ENCODE measurements at regions not wholly inside any gene's neighbourhood (a gene's known extent, or its start where the extent isn't known, plus 50 kb on each side); places are given as distances from the start of the nearest gene placed in this dataset.
"Not testable (repeated sequence)": the region's sequence is repeated elsewhere in the genome, so short reads cannot be mapped to it uniquely, and the experiment has no call there.

GRCh38 chr1:219863816-219864215 is 64.5 kb downstream of the SLC30A10 start:
- not testable (repeated sequence) for H3K27me3 ChIP-seq, H3K9ac ChIP-seq, H3K4me2 ChIP-seq, H4K20me1 ChIP-seq, H3K4me3 ChIP-seq, H3K27ac ChIP-seq, H3K9me3 ChIP-seq, H3K4me1 ChIP-seq, H3K36me3 ChIP-seq

DNA sequence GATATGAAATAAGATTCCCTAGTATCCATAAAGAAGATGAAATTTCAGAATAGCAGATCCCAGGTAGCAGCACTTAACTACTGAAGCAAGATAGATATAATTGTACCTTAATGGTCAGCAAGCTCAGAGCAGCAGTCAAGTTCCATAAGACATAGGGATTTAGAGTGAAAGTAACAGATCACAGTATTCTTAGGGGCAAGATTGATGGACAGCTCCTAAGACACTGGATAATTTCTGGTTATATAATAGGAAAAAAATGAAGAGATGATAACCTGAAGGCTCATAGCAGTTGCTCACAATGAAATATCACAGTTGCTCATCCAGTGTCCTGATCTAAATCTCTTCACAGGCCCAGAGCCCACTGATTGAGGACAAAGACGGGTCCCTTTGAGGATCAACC is 66.0 kb downstream of the SLC30A10 start:
- TF ChIP-seq Cebpa-rat (IDR thresholded peaks at IDR 0.05) = no peak
- Histone ChIP-seq H3K4me2 (no peak overlapping the region), H3K27ac (no peak overlapping the region), H3K36me3 (no peaks in the 10 kb centered on the region), H3K9me3 (no peaks in the 10 kb centered on the region), H3K4me1 (no peaks in the 10 kb centered on the region), H3K4me3 (no peak overlapping the region), H3K27me3 (no peaks in the 10 kb centered on the region), H3K9ac (no peak overlapping the region), H4K20me1 (no peaks in the 10 kb centered on the region)

DNA sequence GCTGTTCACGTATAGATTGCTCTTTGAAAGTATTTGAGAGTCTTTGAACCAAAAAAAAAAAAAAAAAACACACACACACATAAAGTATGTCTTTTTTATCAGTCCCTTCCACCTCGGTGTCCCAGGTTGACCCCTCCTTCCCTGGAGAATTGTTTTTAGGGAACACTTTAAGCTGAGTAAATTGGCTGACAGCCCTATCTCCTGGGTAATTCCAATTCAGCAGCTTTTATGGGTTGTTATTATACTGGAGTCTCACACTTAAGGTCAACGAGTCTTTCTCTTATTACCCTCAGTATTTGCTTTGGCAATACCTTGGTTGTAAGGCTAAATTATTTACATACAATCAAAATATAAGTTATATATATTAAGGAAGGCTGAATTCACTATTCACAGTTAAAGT is 69.4 kb downstream of the SLC30A10 start:
- Histone ChIP-seq H3K36me3 (no peaks in the 10 kb centered on the region), H3K4me3 (no peak overlapping the region), H4K20me1 (no peaks in the 10 kb centered on the region), H3K4me1 (no peaks in the 10 kb centered on the region), H3K4me2 (no peak overlapping the region), H3K9me3 (no peaks in the 10 kb centered on the region), H3K27ac (no peak overlapping the region), H3K27me3 (no peaks in the 10 kb centered on the region), H3K9ac (no peak overlapping the region)
- no peak for TF ChIP-seq Cebpa-rat (IDR thresholded peaks at IDR 0.05)

DNA sequence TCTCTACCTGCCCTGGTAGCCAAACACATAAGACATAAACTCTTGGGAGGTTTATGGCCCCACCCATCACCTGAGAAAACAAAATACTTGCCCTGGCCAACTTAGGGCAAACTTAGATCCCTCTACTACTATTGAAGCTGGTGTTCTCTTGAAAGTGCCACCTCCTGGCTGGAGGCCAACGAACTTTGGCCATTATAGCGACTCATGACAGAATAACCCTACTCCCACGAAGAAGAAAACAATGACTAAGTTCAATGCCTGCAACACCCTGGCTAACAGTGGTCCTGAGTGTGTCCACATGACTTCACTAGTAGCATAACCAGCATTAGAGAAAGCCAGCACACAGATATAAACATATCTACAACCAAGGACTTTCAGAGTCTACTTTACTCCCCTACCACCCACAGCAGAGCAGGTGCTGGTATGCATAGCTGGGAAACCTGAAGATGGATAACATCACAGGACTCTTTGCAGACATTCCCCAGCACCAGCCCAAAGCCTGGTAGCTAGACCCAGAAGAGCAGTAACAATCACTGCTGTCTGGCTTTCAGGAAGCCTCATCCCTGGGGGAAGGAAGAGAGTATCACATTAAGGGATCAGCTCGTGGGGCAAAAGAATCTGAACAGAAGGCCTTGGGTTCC is 81.0 kb downstream of the SLC30A10 start:
- H3K4me1 ChIP-seq = no peaks in the 10 kb centered on the region
- H3K9me3 ChIP-seq = peaks cover 3% of the 10 kb centered on the region; the same call in 1 of the 2 replicates
- H3K27ac ChIP-seq = no peak overlapping the region
- H3K36me3 ChIP-seq = no peaks in the 10 kb centered on the region
- H3K9ac ChIP-seq = no peak overlapping the region
- no peaks in the 10 kb centered on the region for H3K27me3 ChIP-seq
- H3K4me3 ChIP-seq = no peak overlapping the region
- TF ChIP-seq Cebpa-rat (IDR thresholded peaks at IDR 0.05) = no peak
- H4K20me1 ChIP-seq = no peaks in the 10 kb centered on the region
- no peak overlapping the region for H3K4me2 ChIP-seq

DNA sequence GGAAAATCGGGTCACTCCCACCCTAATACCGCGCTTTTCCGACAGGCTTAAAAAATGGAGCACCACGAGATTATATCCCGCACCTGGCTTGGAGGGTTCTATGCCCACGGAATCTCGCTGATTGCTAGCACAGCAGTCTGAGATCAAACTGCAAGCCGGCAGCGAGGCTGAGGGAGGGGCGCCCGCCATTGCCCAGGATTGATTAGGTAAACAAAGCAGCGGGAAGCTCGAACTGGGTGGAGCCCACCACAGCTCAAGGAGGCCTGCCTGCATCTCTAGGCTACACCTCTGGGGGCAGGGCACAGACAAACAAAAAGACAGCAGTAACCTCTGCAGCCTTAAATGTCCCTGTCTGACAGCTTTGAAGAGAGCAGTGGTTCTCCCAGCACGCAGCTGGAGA is 88.8 kb downstream of the SLC30A10 start:
- not testable (repeated sequence) for H3K27me3 ChIP-seq, H3K36me3 ChIP-seq, H3K9ac ChIP-seq, H3K4me2 ChIP-seq, H3K4me3 ChIP-seq, H4K20me1 ChIP-seq, H3K4me1 ChIP-seq, H3K27ac ChIP-seq, H3K9me3 ChIP-seq

- no peaks in the 10 kb centered on the region for H3K36me3 ChIP-seq
- H3K9me3 ChIP-seq = no peaks in the 10 kb centered on the region
- no peak overlapping the region for H3K4me2 ChIP-seq
- H3K27ac ChIP-seq = no peak overlapping the region
- no peaks in the 10 kb centered on the region for H3K27me3 ChIP-seq
- no peak overlapping the region for H3K4me3 ChIP-seq
- no peaks in the 10 kb centered on the region for H4K20me1 ChIP-seq
- H3K9ac ChIP-seq = no peak overlapping the region
- TF ChIP-seq Cebpa-rat (IDR thresholded peaks at IDR 0.05) = no peak
- no peaks in the 10 kb centered on the region for H3K4me1 ChIP-seq
Measured at GRCh38 chr1:219837994-219838294, 90.4 kb downstream of the SLC30A10 start.

GRCh38 chr1:219837274-219837993 is 90.9 kb downstream of the SLC30A10 start:
- Histone ChIP-seq H3K4me1 (no peaks in the 10 kb centered on the region), H3K9ac (no peak overlapping the region), H3K9me3 (no peaks in the 10 kb centered on the region), H3K36me3 (no peaks in the 10 kb centered on the region), H3K4me2 (no peak overlapping the region), H3K27ac (no peak overlapping the region), H4K20me1 (no peaks in the 10 kb centered on the region), H3K4me3 (no peak overlapping the region), H3K27me3 (no peaks in the 10 kb centered on the region)
- TF ChIP-seq Cebpa-rat (IDR thresholded peaks at IDR 0.05) = no peak

DNA sequence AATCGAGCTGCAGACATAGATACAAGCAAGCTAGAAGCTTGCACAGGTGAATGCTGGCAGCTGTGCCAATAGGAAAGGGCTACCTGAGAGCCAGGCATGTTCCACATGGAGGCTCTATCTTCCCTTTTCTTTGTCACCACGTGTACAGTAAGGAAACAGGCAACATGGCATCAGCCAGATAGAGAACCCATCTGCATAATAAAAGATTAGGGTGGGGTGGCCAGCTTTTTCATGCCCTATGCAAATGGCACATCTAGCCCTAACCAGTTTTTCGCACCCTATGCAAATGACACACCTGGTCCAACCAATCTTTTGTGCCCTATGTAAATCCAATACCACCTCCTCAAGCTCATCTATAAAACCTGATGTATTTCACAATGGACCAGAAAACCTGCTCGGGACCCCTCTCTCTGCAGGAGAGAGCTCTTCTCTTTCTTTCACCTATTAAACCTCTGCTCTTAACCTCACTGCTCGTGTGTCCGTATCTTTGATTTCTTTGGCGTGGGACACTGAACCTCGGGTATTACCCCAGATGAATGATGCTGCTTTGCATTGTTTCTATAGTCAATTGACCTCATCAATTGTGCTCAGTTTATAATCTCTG is 93.9 kb downstream of the SLC30A10 start:
- no peak for TF ChIP-seq Cebpa-rat (IDR thresholded peaks at IDR 0.05)
- Histone ChIP-seq H4K20me1 (no peaks in the 10 kb centered on the region), H3K27ac (no peak overlapping the region), H3K4me3 (no peak overlapping the region), H3K36me3 (no peaks in the 10 kb centered on the region), H3K4me1 (no peaks in the 10 kb centered on the region), H3K4me2 (no peak overlapping the region), H3K27me3 (no peaks in the 10 kb centered on the region), H3K9ac (no peak overlapping the region), H3K9me3 (no peaks in the 10 kb centered on the region)

DNA sequence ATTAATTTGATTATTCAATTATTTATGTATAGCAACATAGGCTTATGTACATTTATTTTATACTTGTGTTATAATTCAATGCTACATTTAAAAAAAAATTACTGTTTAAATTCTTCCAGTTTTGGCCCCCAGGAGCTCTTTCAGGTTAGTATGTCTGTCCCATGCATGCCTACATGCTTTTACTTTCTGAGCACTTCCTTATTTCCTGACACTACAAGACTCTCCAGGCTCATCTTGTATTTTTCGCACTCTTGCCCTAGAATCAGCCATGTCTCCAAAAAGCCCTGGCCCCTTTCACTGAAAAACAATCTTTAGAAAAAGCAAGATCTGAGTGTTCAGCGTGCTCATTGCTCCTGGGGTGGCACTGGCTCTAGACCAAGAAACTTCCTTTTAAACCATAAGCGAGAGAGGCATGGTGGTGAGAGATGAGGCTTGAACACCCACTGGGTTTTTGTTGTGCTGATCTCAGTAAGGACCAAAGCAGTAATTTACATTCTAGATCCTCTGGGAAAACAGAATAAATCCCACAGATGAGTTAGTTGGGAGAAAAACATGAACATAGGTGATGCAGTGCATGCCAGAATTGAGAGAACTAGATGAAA is 95.0 kb downstream of the SLC30A10 start:
- Histone ChIP-seq H3K27ac (no peak overlapping the region), H3K27me3 (no peaks in the 10 kb centered on the region), H3K4me1 (no peaks in the 10 kb centered on the region), H3K9me3 (no peaks in the 10 kb centered on the region), H3K4me2 (no peak overlapping the region), H3K4me3 (no peak overlapping the region), H4K20me1 (no peaks in the 10 kb centered on the region), H3K9ac (no peak overlapping the region), H3K36me3 (no peaks in the 10 kb centered on the region)
- TF ChIP-seq Cebpa-rat (IDR thresholded peaks at IDR 0.05) = no peak

DNA sequence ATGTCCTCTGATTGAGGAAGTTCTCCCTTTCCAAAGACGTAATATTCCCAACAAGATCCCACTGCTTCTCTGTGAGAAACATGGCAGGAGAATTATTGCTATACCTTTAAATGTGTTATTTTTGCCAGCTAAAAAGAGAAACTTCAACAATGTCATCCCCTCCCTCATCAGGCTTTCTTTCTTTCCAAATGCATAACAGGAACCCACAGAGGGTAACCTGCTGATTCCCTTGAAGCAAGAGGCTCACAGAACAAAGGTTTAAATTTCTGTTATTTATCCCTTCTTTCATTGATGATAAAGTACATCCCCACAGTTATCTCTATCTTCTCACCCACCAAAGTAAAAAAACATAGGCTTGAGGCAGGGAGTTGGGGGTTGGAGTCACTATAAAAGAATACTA is 102.1 kb downstream of the SLC30A10 start:
- no peak overlapping the region for H3K27ac ChIP-seq
- H3K4me1 ChIP-seq = no peaks in the 10 kb centered on the region
- H4K20me1 ChIP-seq = no peaks in the 10 kb centered on the region
- TF ChIP-seq Cebpa-rat (IDR thresholded peaks at IDR 0.05) = no peak
- H3K36me3 ChIP-seq = no peaks in the 10 kb centered on the region
- H3K4me2 ChIP-seq = no peak overlapping the region
- no peaks in the 10 kb centered on the region for H3K27me3 ChIP-seq
- no peak overlapping the region for H3K4me3 ChIP-seq
- H3K9ac ChIP-seq = no peak overlapping the region
- H3K9me3 ChIP-seq = no peaks in the 10 kb centered on the region
